Transverse colon (tissue), 4 donors: ENCODE measurements at regions not wholly inside any gene's neighbourhood (a gene's known extent, or its start where the extent isn't known, plus 50 kb on each side); places are given as distances from the start of the nearest gene placed in this dataset.

Experiments
- CTCF ChIP-seq, 5 experiments: fragments of 200-600 bp in 3 of 5; fragments of 450-650 bp in 2 of 5; sonication (generic) in 3 of 5; IDR thresholded peaks; 1 replicate in 2 of 5; 2 replicates in 3 of 5; pipeline ENCODE4 v1.5.1; 2016 to 2017; ENCODE audit warnings: antibody characterized with exemption in 5 of 5, inconsistent platforms in 3 of 5, mild to moderate bottlenecking in 2 of 5, moderate library complexity in 1 of 5
- EP300 ChIP-seq: sonication (generic); formaldehyde crosslinking; IDR thresholded peaks from one replicate; pipeline ENCODE4 v1.6.1; 2017; ENCODE audit warnings: antibody characterized with exemption, low read depth
- POLR2A ChIP-seq: fragments of 450-650 bp; IDR thresholded peaks from one replicate; pipeline ENCODE4 v1.6.1; 2016; ENCODE audit warnings: antibody characterized with exemption, mild to moderate bottlenecking, moderate library complexity
- POLR2AphosphoS5 ChIP-seq, 3 donors: sonication (generic); formaldehyde crosslinking; IDR thresholded peaks; one replicate each; pipeline ENCODE4 v1.6.1; 2016; ENCODE audit warnings: antibody characterized with exemption in 3 of 3

DNA sequence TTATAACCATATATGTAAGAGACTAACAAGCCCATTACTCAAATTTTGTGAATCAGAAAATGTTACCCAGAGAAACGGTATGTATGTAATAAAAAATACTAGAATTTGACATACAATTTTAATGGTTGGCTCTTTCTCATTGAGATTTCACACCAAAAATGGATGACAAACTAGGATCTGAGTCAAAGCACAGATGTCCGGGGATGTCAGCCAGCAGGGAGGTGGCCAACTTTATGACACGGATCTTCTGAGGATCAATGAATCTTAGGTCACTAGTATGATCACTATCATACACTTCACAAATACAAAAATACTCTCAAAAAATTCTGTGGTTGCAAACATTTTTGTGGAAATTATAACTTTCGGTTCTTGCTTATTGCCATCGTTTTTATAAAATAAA, 173.5 kb upstream of the NFE2L3 start:
- no peak for TF ChIP-seq CTCF (IDR thresholded peaks at IDR 0.05)
- no peak for TF ChIP-seq POLR2AphosphoS5 (IDR thresholded peaks at IDR 0.05)
- TF ChIP-seq POLR2A: no peak
- no peak for TF ChIP-seq EP300
